Endothelial cell of umbilical vein (primary cell): ENCODE measurements at regions not wholly inside any gene's neighbourhood (a gene's known extent, or its start where the extent isn't known, plus 50 kb on each side); places are given as distances from the start of the nearest gene placed in this dataset.

Experiments
- BruUV-seq: library from RNA; stranded (reverse); fragments of 400-500 nt; replicated peaks from 2 replicates; lab custom pipeline; 2021; lab: Mats Ljungman, UMichigan
- CTCF ChIA-PET: fragments of 300-600, 350-600 bp; sonication (Branson Sonifier 250); formaldehyde crosslinking; loops from one replicate; lab custom pipeline; 2021; ENCODE audit warnings: antibody characterized with exemption, inconsistent platforms; lab: Charles Lee
- POLR2A ChIA-PET: fragments of 300-600, 350-600 bp; sonication (Branson Sonifier 250); formaldehyde crosslinking; loops from one replicate; lab custom pipeline; 2021; ENCODE audit warnings: antibody characterized with exemption, inconsistent platforms; lab: Charles Lee
- DNase-seq: peaks from one replicate; pipeline ENCODE4 v3.0.0-alpha.2; 2011; ENCODE audit warnings: low read depth, low spot score
- FAIRE-seq: peaks from 2 replicates; lab custom pipeline; 2011; peaks lifted over from hg19 to GRCh38; lab: Jason Lieb, UNC
- H2AFZ ChIP-seq: 2 replicates; pipeline ENCODE4 v1.6.0; 2012; ENCODE audit warnings: low read depth, low read length, control low read depth, inconsistent platforms
- H3K27ac ChIP-seq: 2 replicates; pipeline ENCODE4 v1.5.1; 2011; ENCODE audit warnings: low read depth, mild to moderate bottlenecking, control low read depth, low read length, moderate library complexity; ENCODE audit not compliant: insufficient read depth
- H3K27me3 ChIP-seq, 2 experiments: 2 replicates each; pipeline versions ENCODE4 v1.6.0 to v1.6.1; 2011; ENCODE audit warnings: low read length in 2 of 2, mixed read lengths in 1 of 2; ENCODE audit not compliant: control insufficient read depth in 2 of 2, insufficient read depth in 2 of 2
- H3K36me3 ChIP-seq, 2 experiments: 2 replicates in 1 of 2; 3 replicates in 1 of 2; pipeline ENCODE4 v1.5.1; 2011; ENCODE audit warnings: low read length in 2 of 2, mild to moderate bottlenecking in 1 of 2, moderate library complexity in 1 of 2; ENCODE audit not compliant: control insufficient read depth in 2 of 2, insufficient read depth in 2 of 2; ENCODE audit errors: extremely low read depth in 1 of 2
- H3K4me1 ChIP-seq: 3 replicates; pipeline ENCODE4 v1.5.1; 2011; ENCODE audit warnings: mild to moderate bottlenecking, low read length; ENCODE audit not compliant: control insufficient read depth, insufficient read depth; ENCODE audit errors: extremely low read depth
- H3K4me2 ChIP-seq: 2 replicates; pipeline ENCODE4 v1.6.1; 2011; ENCODE audit warnings: low read length, control low read depth, mixed read lengths; ENCODE audit not compliant: insufficient read depth
- H3K4me3 ChIP-seq, 3 experiments: fragments of 200-600 bp in 1 of 3; sonication (generic), shearing (Covaris generic) in 1 of 3; replicated peaks in 1 of 3; 2 replicates each; pipeline ENCODE4 v1.5.1; 2011 to 2016; ENCODE audit warnings: control low read depth in 3 of 3, low read length in 3 of 3, mild to moderate bottlenecking in 2 of 3, inconsistent platforms in 1 of 3, low read depth in 1 of 3, moderate library complexity in 1 of 3; ENCODE audit not compliant: insufficient read depth in 1 of 3
- H3K79me2 ChIP-seq: 2 replicates; pipeline ENCODE4 v1.6.0; 2012; ENCODE audit warnings: low read length, inconsistent platforms; ENCODE audit not compliant: control insufficient read depth, insufficient read depth
- H3K9ac ChIP-seq: replicated peaks from 2 replicates; pipeline ENCODE3; 2011; ENCODE audit warnings: low read length, control low read depth; ENCODE audit not compliant: insufficient read depth; ENCODE audit errors: extremely low read depth
- H3K9me1 ChIP-seq: replicated peaks from 3 replicates; pipeline ENCODE4 v1.6.0; 2011; ENCODE audit warnings: mild to moderate bottlenecking, low read length; ENCODE audit not compliant: control insufficient read depth, insufficient read depth; ENCODE audit errors: extremely low read depth
- H3K9me3 ChIP-seq: replicated peaks from 2 replicates; pipeline ENCODE4 v1.5.1; 2012; ENCODE audit warnings: low read length, inconsistent platforms; ENCODE audit not compliant: control insufficient read depth, insufficient read depth
- H4K20me1 ChIP-seq: replicated peaks from 2 replicates; pipeline ENCODE3; 2011; ENCODE audit warnings: mild to moderate bottlenecking, low read length; ENCODE audit not compliant: control insufficient read depth, insufficient read depth; ENCODE audit errors: extremely low read depth
- FOS ChIP-seq: IDR thresholded peaks from 2 replicates; pipeline ENCODE4 v1.6.1; 2011; ENCODE audit warnings: mild to moderate bottlenecking, low read length, moderate library complexity, borderline replicate concordance; ENCODE audit not compliant: insufficient read depth
- GATA2 ChIP-seq: IDR thresholded peaks from 2 replicates; pipeline ENCODE4 v1.7.0; 2011; ENCODE audit warnings: low read depth, mild to moderate bottlenecking, moderate library complexity, mixed read lengths, low read length; ENCODE audit not compliant: insufficient read length, insufficient read depth
- JUN ChIP-seq: IDR thresholded peaks from 2 replicates; pipeline ENCODE4 v1.6.1; 2011; ENCODE audit warnings: borderline replicate concordance, low read depth; ENCODE audit not compliant: insufficient read length, insufficient read depth
- MYC ChIP-seq: IDR thresholded peaks from one replicate; pipeline ENCODE4 v1.6.1; 2011; ENCODE audit warnings: mild to moderate bottlenecking, low read depth, low read length
- POLR2A ChIP-seq: IDR thresholded peaks from 2 replicates; pipeline ENCODE4 v1.6.1; 2012; ENCODE audit warnings: low read depth, mild to moderate bottlenecking, control low read depth, low read length
- POLR2AphosphoS5 ChIP-seq: IDR thresholded peaks from 2 replicates; pipeline ENCODE4 v1.6.1; 2012; ENCODE audit warnings: low read depth, mild to moderate bottlenecking, control low read depth, low read length, moderate library complexity; ENCODE audit not compliant: insufficient read depth
- dilution Hi-C: fragments of 300-500 bp; cut with MboI; formaldehyde crosslinking; loops from one replicate; pipeline ENCODE4 v1.15.0; 2019; ENCODE audit warnings: low sequenced_read_pairs; ENCODE audit not compliant: extremely low pct_ligation_motif_present
- intact Hi-C: fragments of 100-400 bp; cut with micrococcal nuclease; formaldehyde crosslinking; loops from one replicate; pipeline ENCODE4 v1.10.0; 2022
- TF ChIP-seq, protein P1 (sequence below): IDR thresholded peaks from 2 replicates; pipeline ENCODE4 v1.6.1; 2011; ENCODE audit not compliant: insufficient read depth, insufficient read length
- TF ChIP-seq, protein P2 (sequence below), 2 donors: IDR thresholded peaks; 1 replicate in 1 of 2; 2 replicates in 1 of 2; pipeline ENCODE4 v1.5.1; 2011; ENCODE audit warnings: low read length in 2 of 2, mild to moderate bottlenecking in 2 of 2, moderate library complexity in 2 of 2, control low read depth in 1 of 2, inconsistent platforms in 1 of 2, low read depth in 1 of 2; ENCODE audit not compliant: insufficient read depth in 1 of 2; ENCODE audit errors: extremely low read depth in 1 of 2

DNA sequence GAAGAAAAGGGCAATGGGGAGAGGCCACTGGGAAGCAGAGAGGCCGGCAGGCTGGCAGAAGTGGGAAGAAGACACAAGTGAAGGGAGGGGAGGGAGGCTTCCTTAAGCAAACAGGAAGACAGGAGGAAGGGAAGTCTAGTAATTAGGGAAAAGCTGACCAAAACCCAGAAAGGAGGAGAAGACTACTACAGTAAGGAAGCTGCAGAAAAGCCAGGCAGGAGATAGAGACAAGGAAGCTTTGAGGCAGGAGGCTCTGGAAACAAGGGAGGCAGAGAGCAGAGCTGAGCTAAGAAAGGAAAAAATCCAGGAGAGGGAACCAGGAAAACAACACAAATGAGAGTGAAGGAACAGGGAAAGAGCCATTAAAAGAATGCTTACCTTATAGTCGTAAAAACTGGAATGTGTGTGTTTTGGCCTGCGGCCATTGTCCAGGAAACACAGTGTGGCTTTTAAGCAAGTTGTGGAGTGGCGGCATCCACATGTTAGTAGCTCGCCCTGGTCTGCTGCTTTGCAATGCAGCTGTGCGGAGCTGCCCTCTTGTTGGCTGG lies 317.1 kb upstream of the CLINT1 start:
- no peak for FAIRE-seq

More for the DNA sequence above, 317.1 kb upstream of the CLINT1 start:
- peaks cover 0 to 2% of the 10 kb centered on the region in 2 experiments for H3K27me3 ChIP-seq
- ChIA-PET CTCF (interaction anchor here (0.9 to 9.7 kb wide), 12 partner anchors 9 to 956 kb away, joined by 3 to 266 read pairs (median 16); no protein-coding TSS in a partner anchor), POLR2A (no interaction called here)
- no peaks in the 10 kb centered on the region for H3K36me3 ChIP-seq
- peak; percentile 43 for DNase-seq
- no peak overlapping the region for H2AFZ ChIP-seq
- dilution Hi-C loops (no loop called here), intact Hi-C loops (loop anchor here (1.0 to 5.0 kb wide), 8 partner anchors 101 to 957 kb away; no protein-coding TSS in a partner anchor)
- TF ChIP-seq, protein P1, sequence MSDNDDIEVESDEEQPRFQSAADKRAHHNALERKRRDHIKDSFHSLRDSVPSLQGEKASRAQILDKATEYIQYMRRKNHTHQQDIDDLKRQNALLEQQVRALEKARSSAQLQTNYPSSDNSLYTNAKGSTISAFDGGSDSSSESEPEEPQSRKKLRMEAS, result no peak
- TF ChIP-seq POLR2AphosphoS5 (no peak), FOS (no peak), GATA2 (no peak), MYC (no peak), JUN (no peak), POLR2A (no peak)
- TF ChIP-seq, protein P2, sequence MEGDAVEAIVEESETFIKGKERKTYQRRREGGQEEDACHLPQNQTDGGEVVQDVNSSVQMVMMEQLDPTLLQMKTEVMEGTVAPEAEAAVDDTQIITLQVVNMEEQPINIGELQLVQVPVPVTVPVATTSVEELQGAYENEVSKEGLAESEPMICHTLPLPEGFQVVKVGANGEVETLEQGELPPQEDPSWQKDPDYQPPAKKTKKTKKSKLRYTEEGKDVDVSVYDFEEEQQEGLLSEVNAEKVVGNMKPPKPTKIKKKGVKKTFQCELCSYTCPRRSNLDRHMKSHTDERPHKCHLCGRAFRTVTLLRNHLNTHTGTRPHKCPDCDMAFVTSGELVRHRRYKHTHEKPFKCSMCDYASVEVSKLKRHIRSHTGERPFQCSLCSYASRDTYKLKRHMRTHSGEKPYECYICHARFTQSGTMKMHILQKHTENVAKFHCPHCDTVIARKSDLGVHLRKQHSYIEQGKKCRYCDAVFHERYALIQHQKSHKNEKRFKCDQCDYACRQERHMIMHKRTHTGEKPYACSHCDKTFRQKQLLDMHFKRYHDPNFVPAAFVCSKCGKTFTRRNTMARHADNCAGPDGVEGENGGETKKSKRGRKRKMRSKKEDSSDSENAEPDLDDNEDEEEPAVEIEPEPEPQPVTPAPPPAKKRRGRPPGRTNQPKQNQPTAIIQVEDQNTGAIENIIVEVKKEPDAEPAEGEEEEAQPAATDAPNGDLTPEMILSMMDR (IDR thresholded peaks at IDR 0.05; ENCODE audit: extremely low read depth in 1 of 2, insufficient read depth in 1 of 2, low read depth in 1 of 2, low read length in 2 of 2), result no peak
- H3K9ac ChIP-seq, result no peak overlapping the region
- H3K27ac ChIP-seq, result no peak overlapping the region
- no peaks in the 10 kb centered on the region for H3K9me3 ChIP-seq
- no peaks in the 10 kb centered on the region for H4K20me1 ChIP-seq
- H3K4me3 ChIP-seq, result no peak overlapping the region
- no peaks in the 10 kb centered on the region for H3K9me1 ChIP-seq
- H3K4me2 ChIP-seq, result no peak overlapping the region
- no peaks in the 10 kb centered on the region for H3K4me1 ChIP-seq
- H3K79me2 ChIP-seq, result no peaks in the 10 kb centered on the region
- BruUV-seq, result no TSS peak
